Kidney (tissue), 13 donors: ENCODE measurements at regions not wholly inside any gene's neighbourhood (a gene's known extent, or its start where the extent isn't known, plus 50 kb on each side); places are given as distances from the start of the nearest gene placed in this dataset.
A peak's percentile ranks its signal among the peaks of the same experiment; 100 is the strongest.

Experiments
- DNase-seq, 5 donors: peaks; one replicate each; pipeline ENCODE4 v3.0.0-alpha.2; 2013 to 2020
- FAIRE-seq: peaks from 2 replicates; lab custom pipeline; 2012; peaks lifted over from hg19 to GRCh38; lab: Jason Lieb, UNC
- H3K27ac ChIP-seq, 2 donors: one replicate each; pipeline ENCODE4 v1.7.0; 2013; ENCODE audit warnings: low read depth in 2 of 2, low read length in 2 of 2, inconsistent platforms in 1 of 2
- H3K27me3 ChIP-seq: one replicate; pipeline ENCODE4 v1.7.1; 2013; ENCODE audit warnings: low read length, inconsistent platforms; ENCODE audit not compliant: control insufficient read depth, insufficient read depth
- H3K36me3 ChIP-seq, 3 donors: one replicate each; pipeline versions ENCODE4 v1.7.0 to v1.7.1; 2013; ENCODE audit warnings: low read length in 3 of 3, control low read depth in 1 of 3, inconsistent platforms in 1 of 3; ENCODE audit not compliant: insufficient read depth in 3 of 3, control insufficient read depth in 2 of 3
- H3K4me1 ChIP-seq, 3 donors: one replicate each; pipeline versions ENCODE4 v1.7.0 to v1.7.1; 2013; ENCODE audit warnings: low read length in 3 of 3, inconsistent platforms in 1 of 3, low read depth in 1 of 3; ENCODE audit not compliant: control insufficient read depth in 2 of 3, insufficient read depth in 2 of 3
- H3K4me3 ChIP-seq, 3 donors: one replicate each; pipeline versions ENCODE4 v1.7.0 to v1.8.1; 2013; ENCODE audit warnings: low read length in 3 of 3, control low read depth in 1 of 3, inconsistent platforms in 1 of 3
- H3K9ac ChIP-seq, 3 donors: one replicate each; pipeline versions ENCODE4 v1.7.0 to v1.7.1; 2013; ENCODE audit warnings: low read length in 3 of 3, control low read depth in 1 of 3, inconsistent platforms in 1 of 3
- H3K9me3 ChIP-seq, 3 donors: one replicate each; pipeline versions ENCODE4 v1.7.0 to v1.7.1; 2013; ENCODE audit warnings: low read length in 3 of 3, control low read depth in 1 of 3, inconsistent platforms in 1 of 3; ENCODE audit not compliant: control insufficient read depth in 2 of 3, insufficient read depth in 1 of 3
- CTCF ChIP-seq: IDR thresholded peaks from 3 replicates; pipeline ENCODE4 v1.5.1; 2012; ENCODE audit warnings: mild to moderate bottlenecking, moderate library complexity, borderline replicate concordance; ENCODE audit not compliant: insufficient read depth; ENCODE audit errors: extremely low read depth
- intact Hi-C: fragments of 100-400 bp; cut with DNase I; formaldehyde crosslinking; loops from one replicate; pipeline ENCODE4 v1.11.1; 2022
- donor health status: control.
- donor health status: control.
- donor health status: control.
- donor health status: control.
- donor health status: control.
- donor health status: DM: yes; HTN: yes; CAD: no.
- donor health status: Normal renal cell carcinoma (clear cell type).

- Histone ChIP-seq H3K9me3 (no peaks in the 10 kb centered on the region), H3K4me3 (no peak overlapping the region), H3K27ac (no peak overlapping the region), H3K36me3 (no peaks in the 10 kb centered on the region), H3K9ac (no peak overlapping the region), H3K27me3 (no peaks in the 10 kb centered on the region), H3K4me1 (no peaks in the 10 kb centered on the region)
- no peak for TF ChIP-seq CTCF
- FAIRE-seq (no peak), DNase-seq (no peak)
- intact Hi-C loops, result no loop called here
Observed at GRCh38 chr13:50154697-50155096, 139.5 kb downstream of the KCNRG start.

DNA sequence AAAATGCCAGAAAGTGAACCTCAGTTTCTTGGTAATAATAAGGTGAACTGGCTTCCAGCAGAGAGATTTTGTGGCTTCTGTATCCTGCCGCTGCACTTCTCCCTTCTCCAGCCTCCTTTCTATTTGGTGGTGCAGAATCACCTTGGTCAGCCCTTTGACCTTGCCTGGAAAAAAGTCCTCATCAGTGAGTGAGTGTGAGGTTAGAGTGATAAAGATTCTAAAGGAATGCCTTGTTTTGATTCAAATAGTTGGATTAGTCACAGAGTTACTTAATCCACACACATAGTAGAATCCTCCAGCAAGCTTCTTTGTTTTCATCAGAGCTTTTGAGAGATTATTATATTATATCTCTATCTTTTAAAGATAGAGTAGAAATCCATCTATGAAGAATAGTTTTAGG lies 140.9 kb downstream of the KCNRG start:
- no peaks in the 10 kb centered on the region for H3K27me3 ChIP-seq
- no peak for DNase-seq
- TF ChIP-seq CTCF, result no peak
- H3K4me3 ChIP-seq, result no peak overlapping the region
- H3K9ac ChIP-seq, result no peak overlapping the region
- H3K27ac ChIP-seq, result no peak overlapping the region
- intact Hi-C loops, result no loop called here
- H3K36me3 ChIP-seq, result no peaks in the 10 kb centered on the region
- no peak for FAIRE-seq
- H3K9me3 ChIP-seq, result no peaks in the 10 kb centered on the region
- no peaks in the 10 kb centered on the region for H3K4me1 ChIP-seq

DNA sequence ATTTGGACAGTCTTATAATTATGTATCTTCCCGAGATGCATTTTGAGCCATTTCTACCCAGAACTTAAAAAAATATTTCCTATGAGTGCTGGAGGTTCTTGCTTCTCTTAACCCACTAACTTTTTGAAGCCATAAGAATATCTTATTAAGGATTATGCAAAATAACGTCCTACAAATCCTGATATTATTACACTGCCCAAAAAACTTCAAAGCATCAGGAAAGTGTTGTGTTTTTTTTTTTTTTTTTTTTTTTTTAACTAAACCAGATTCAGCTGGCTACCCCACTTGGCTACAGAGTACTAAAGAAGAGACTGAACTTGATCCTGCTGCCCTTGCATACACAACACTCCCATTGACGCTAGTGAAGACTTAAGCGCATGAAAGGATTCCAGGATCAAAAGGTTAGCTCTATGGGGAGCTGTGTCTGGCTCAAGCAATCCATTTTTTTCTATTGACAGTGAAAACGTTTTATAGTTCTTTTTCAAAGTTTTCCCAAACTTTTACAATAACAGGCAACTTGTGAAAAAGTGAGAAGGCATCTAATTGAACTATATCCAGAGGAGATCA lies 141.4 kb downstream of the KCNRG start:
- intact Hi-C loops, result no loop called here
- Histone ChIP-seq H3K4me3 (no peak overlapping the region), H3K27ac (no peak overlapping the region), H3K9me3 (no peaks in the 10 kb centered on the region), H3K9ac (no peak overlapping the region), H3K36me3 (no peaks in the 10 kb centered on the region), H3K27me3 (no peaks in the 10 kb centered on the region), H3K4me1 (no peaks in the 10 kb centered on the region)
- TF ChIP-seq CTCF, result no peak
- FAIRE-seq (no peak), DNase-seq (peak in 2 of 5 donors; percentile 38 to 43)
